Activated CD8-positive, alpha-beta T cell treated with anti-CD3 and anti-CD28 coated beads for 36 hours (primary cell): ENCODE measurements at regions not wholly inside any gene's neighbourhood (a gene's known extent, or its start where the extent isn't known, plus 50 kb on each side); places are given as distances from the start of the nearest gene placed in this dataset.

ENCODE experiments used
- ATAC-seq: fragments of 200-7000 bp; cut with Tn5 transposase; one replicate; pipeline ENCODE4 v1.10.0; 2021; ENCODE audit warnings: mild to moderate bottlenecking, moderate library complexity
- CTCF ChIA-PET: fragments of 350-600 bp; sonication (Branson Sonifier 250); formaldehyde crosslinking; loops from one replicate; lab custom pipeline; 2021; ENCODE audit warnings: antibody characterized with exemption; lab: Charles Lee
- POLR2A ChIA-PET: fragments of 350-600 bp; sonication (Branson Sonifier 250); formaldehyde crosslinking; loops from one replicate; lab custom pipeline; 2021; ENCODE audit warnings: antibody characterized with exemption; lab: Charles Lee
- DNase-seq: peaks from one replicate; pipeline ENCODE4 v3.0.0-alpha.2; 2020
- H3K27ac Mint-ChIP-seq: one replicate; pipeline ENCODE4 v1.8.0; 2021; ENCODE audit warnings: mild to moderate bottlenecking, mixed read lengths
- H3K27me3 Mint-ChIP-seq: one replicate; pipeline ENCODE4 v1.8.0; 2021; ENCODE audit warnings: mixed read lengths
- H3K36me3 Mint-ChIP-seq: one replicate; pipeline ENCODE4 v1.8.0; 2021; ENCODE audit warnings: low read depth, mixed read lengths
- H3K4me1 Mint-ChIP-seq: one replicate; pipeline ENCODE4 v1.8.0; 2021; ENCODE audit warnings: low read depth, mixed read lengths
- H3K4me3 Mint-ChIP-seq: one replicate; pipeline ENCODE4 v1.8.0; 2021; ENCODE audit warnings: mild to moderate bottlenecking, moderate library complexity, mixed read lengths
- H3K9me3 Mint-ChIP-seq: one replicate; pipeline ENCODE4 v1.8.0; 2021; ENCODE audit warnings: mixed read lengths
- CTCF ChIP-seq: fragments of 200-600 bp; IDR thresholded peaks from one replicate; pipeline ENCODE4 v1.8.0; 2022; ENCODE audit warnings: antibody characterized with exemption, mild to moderate bottlenecking
- intact Hi-C: fragments of 100-400 bp; cut with micrococcal nuclease; formaldehyde crosslinking; loops from one replicate; pipeline ENCODE4 v1.10.0; 2022

DNA sequence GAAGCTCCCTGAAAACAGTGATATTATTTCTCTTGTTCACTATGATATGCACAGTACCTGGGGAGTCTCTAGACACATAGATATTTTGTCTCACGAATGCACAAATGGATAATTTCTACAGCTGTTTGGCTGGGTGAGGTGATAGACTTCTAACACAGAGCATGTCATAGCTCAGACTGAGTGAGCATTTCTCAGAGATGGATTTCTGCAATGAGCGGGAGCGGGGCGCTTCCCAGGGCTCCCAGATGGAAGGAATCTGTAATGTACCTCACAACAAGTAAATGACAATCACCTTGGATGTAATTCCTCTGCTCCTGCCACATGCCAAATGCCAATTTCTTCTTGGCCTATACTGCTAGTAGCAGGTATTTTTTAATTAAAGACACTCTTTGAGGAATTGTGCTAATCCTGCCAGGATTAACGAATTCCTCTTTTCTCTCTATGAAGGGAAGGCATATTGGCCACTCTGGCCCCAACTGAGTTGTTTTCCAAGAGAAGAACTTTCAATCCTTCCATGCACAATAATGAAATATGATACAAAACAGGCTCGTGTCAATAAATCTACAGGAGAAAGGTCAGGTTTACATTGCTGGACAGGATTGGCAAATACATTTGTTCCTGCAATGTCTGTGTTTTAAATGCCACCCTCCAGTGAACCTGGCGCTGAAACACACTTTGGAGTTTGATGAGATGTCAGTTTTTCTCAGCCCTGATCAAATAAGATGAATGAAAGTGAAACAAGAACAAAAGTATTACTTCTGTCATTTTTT is 185.3 kb downstream of the CBLN1 start:
- H3K36me3 Mint-ChIP-seq: no peaks in the 10 kb centered on the region
- POLR2A ChIA-PET: no interaction called here
- CTCF ChIA-PET: no interaction called here
- intact Hi-C loops: no loop called here
- peaks cover 1% of the 10 kb centered on the region for H3K9me3 Mint-ChIP-seq
- no peak overlapping the region for H3K27ac Mint-ChIP-seq
- H3K27me3 Mint-ChIP-seq: no peaks in the 10 kb centered on the region
- no peak for ATAC-seq
- TF ChIP-seq CTCF: no peak
- no peak for DNase-seq
- no peak overlapping the region for H3K4me3 Mint-ChIP-seq
- H3K4me1 Mint-ChIP-seq: no peaks in the 10 kb centered on the region

- ATAC-seq: no peak
- H3K36me3 Mint-ChIP-seq: no peaks in the 10 kb centered on the region
- TF ChIP-seq CTCF: no peak
Measured at GRCh38 chr16:49095539-49095938, 186.1 kb downstream of the CBLN1 start.

GRCh38 chr16:49094471-49094870 is 187.2 kb downstream of the CBLN1 start:
- intact Hi-C loops: no loop called here
- Mint-ChIP-seq H3K27ac (no peak overlapping the region), H3K4me1 (no peaks in the 10 kb centered on the region), H3K36me3 (no peaks in the 10 kb centered on the region), H3K9me3 (peaks cover 1% of the 10 kb centered on the region), H3K4me3 (no peak overlapping the region), H3K27me3 (no peaks in the 10 kb centered on the region)
- CTCF ChIA-PET: no interaction called here
- TF ChIP-seq CTCF: no peak
- DNase-seq (no peak), ATAC-seq (no peak)
- POLR2A ChIA-PET: no interaction called here

More at GRCh38 chr16:49095539-49095938, 186.1 kb downstream of the CBLN1 start:
- no peak overlapping the region for H3K27ac Mint-ChIP-seq
- peaks cover 1% of the 10 kb centered on the region for H3K9me3 Mint-ChIP-seq
- CTCF ChIA-PET: no interaction called here
- no peak overlapping the region for H3K4me3 Mint-ChIP-seq
- no peaks in the 10 kb centered on the region for H3K27me3 Mint-ChIP-seq
- no peak for DNase-seq
- POLR2A ChIA-PET: no interaction called here
- intact Hi-C loops: no loop called here
- H3K4me1 Mint-ChIP-seq: no peaks in the 10 kb centered on the region

- Mint-ChIP-seq H3K4me3 (no peak overlapping the region), H3K27ac (no peak overlapping the region), H3K4me1 (no peaks in the 10 kb centered on the region), H3K9me3 (peaks cover 1% of the 10 kb centered on the region), H3K36me3 (no peaks in the 10 kb centered on the region), H3K27me3 (no peaks in the 10 kb centered on the region)
- intact Hi-C loops: no loop called here
- TF ChIP-seq CTCF: no peak
- ATAC-seq (no peak), DNase-seq (no peak)
- CTCF ChIA-PET: no interaction called here
- POLR2A ChIA-PET: no interaction called here
Measured at GRCh38 chr16:49093939-49094338, 187.7 kb downstream of the CBLN1 start.

GRCh38 chr16:49092704-49093103 is 188.9 kb downstream of the CBLN1 start:
- ATAC-seq (no peak), DNase-seq (no peak)
- Mint-ChIP-seq H3K4me3 (no peak overlapping the region), H3K27ac (no peak overlapping the region), H3K36me3 (no peaks in the 10 kb centered on the region), H3K4me1 (no peaks in the 10 kb centered on the region), H3K27me3 (no peaks in the 10 kb centered on the region), H3K9me3 (no peaks in the 10 kb centered on the region)
- ChIA-PET CTCF (no interaction called here), POLR2A (no interaction called here)
- TF ChIP-seq CTCF: no peak
- intact Hi-C loops: no loop called here
